GM12892 (cell line): ENCODE measurements at regions not wholly inside any gene's neighbourhood (a gene's known extent, or its start where the extent isn't known, plus 50 kb on each side); places are given as distances from the start of the nearest gene placed in this dataset.

Experiments
- POLR2A ChIP-seq: IDR thresholded peaks from 2 replicates; pipeline ENCODE4 v1.6.1; 2011; ENCODE audit warnings: low read depth, low read length, control low read depth
- POLR2AphosphoS5 ChIP-seq: IDR thresholded peaks from 2 replicates; pipeline ENCODE4 v1.6.1; 2011; ENCODE audit warnings: low read depth, low read length, control low read depth

DNA sequence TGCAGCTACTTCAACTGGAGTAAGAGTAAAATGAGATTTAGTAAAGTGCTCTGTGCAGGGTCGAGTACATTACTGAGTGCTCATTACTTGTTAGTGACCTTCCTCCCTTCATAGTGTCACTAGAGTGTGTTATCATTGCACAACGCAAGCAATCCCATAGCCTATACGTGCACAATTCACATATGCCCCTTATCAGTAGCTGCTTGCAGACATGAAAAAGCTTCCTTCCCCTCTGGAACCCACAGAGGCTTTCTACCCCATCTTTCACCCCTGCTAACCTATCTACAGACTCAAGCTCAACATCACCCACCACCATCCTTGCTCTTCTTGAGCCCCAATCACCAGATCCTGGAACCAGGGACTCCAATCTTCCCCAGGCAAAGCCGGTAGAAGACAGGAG, 59.3 kb downstream of the C7orf25 start:
- no peak for TF ChIP-seq POLR2AphosphoS5
- no peak for TF ChIP-seq POLR2A
